ENCODE measurements at regions not wholly inside any gene's neighbourhood (a gene's known extent, or its start where the extent isn't known, plus 50 kb on each side); places are given as distances from the start of the nearest gene placed in this dataset.

DNA sequence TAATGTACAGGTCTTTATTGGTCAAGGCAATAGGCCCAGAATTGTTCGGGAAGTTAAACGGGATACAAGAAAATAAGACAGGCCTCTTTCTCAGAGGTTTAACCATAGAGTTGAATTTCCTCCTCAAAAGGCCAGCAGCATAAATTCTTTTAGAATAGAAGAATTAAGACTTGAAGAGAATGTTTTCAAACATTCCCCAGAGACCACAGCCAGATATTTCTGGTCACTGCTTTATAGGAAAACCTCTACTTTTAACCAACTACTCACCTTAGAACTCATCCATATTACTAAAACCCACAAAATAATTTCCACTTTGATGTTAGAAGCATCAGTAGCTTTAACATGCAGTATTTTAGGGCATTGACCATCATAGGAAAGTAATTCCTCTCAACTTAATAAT lies 317.9 kb downstream of the RAB28 start:
- Histone ChIP-seq H3K9ac (ENCODE audit: low read length) (no peak overlapping the region), H4K20me1 (ENCODE audit: insufficient read depth) (no peaks in the 10 kb centered on the region), H3K9me2 (ENCODE audit: insufficient read depth) (no peaks in the 10 kb centered on the region), H3K36me3 (ENCODE audit: control insufficient read depth in 1 of 2, insufficient read depth in 2 of 2, low read length in 2 of 2) (no peaks in the 10 kb centered on the region), H3K9me3 (ENCODE audit: control insufficient read depth in 1 of 2, insufficient read depth in 1 of 2, low read depth in 1 of 2, low read length in 2 of 2) (no peaks in the 10 kb centered on the region), H3K4me2 (ENCODE audit: low read length) (no peak overlapping the region), H3K27me3 (ENCODE audit: insufficient read depth, low read length) (no peaks in the 10 kb centered on the region), H2AFZ (ENCODE audit: low read depth, low read length, poor library complexity, severe bottlenecking) (no peak overlapping the region), H3K79me2 (ENCODE audit: insufficient read depth, low read length) (no peaks in the 10 kb centered on the region), H3K27ac (ENCODE audit: low read depth, low read length) (no peak overlapping the region), H3K4me3 (replicated peaks in 1 of 2; ENCODE audit: low read depth in 1 of 2, low read length in 2 of 2) (no peak overlapping the region), H3K4me1 (ENCODE audit: control insufficient read depth in 1 of 2, insufficient read depth in 2 of 2, low read length in 2 of 2) (no peaks in the 10 kb centered on the region)
- TF ChIP-seq EZH2 (IDR thresholded peaks at IDR 0.05) (no peak), ZNF274 (IDR thresholded peaks at IDR 0.05; ENCODE audit: low read depth, low read length) (no peak), YY1 (IDR thresholded peaks at IDR 0.05; ENCODE audit: extremely low read depth, insufficient replicate concordance, low read depth, low read length) (no peak)
- ChIA-PET POLR2A (no interaction called here), RAD21 (ENCODE audit: low non-redundant PET in 1 of 2, low total read pairs in 2 of 2, uncharacterized antibody in 2 of 2, unreplicated experiment in 2 of 2) (no interaction called here), CTCF (no interaction called here)
- no peak for DNase-seq (ENCODE audit: low read depth, low spot score)
- no TSS peak for BruUV-seq (replicated peaks)
- intact Hi-C loops (cut with micrococcal nuclease): no loop called here
- ATAC-seq: no peak

- no TSS peak for BruUV-seq (replicated peaks)
- H3K27me3 ChIP-seq (ENCODE audit: insufficient read depth, low read length): no peaks in the 10 kb centered on the region
- H3K9me2 ChIP-seq (ENCODE audit: insufficient read depth): no peaks in the 10 kb centered on the region
- H3K4me1 ChIP-seq (ENCODE audit: control insufficient read depth in 1 of 2, insufficient read depth in 2 of 2, low read length in 2 of 2): no peaks in the 10 kb centered on the region
- ChIA-PET POLR2A (no interaction called here), RAD21 (ENCODE audit: low non-redundant PET in 1 of 2, low total read pairs in 2 of 2, uncharacterized antibody in 2 of 2, unreplicated experiment in 2 of 2) (no interaction called here), CTCF (no interaction called here)
- H3K9ac ChIP-seq (ENCODE audit: low read length): no peak overlapping the region
- no peak overlapping the region for H3K4me3 ChIP-seq (replicated peaks in 1 of 2; ENCODE audit: low read depth in 1 of 2, low read length in 2 of 2)
- H3K9me3 ChIP-seq (ENCODE audit: control insufficient read depth in 1 of 2, insufficient read depth in 1 of 2, low read depth in 1 of 2, low read length in 2 of 2): no peaks in the 10 kb centered on the region
- no peak overlapping the region for H3K27ac ChIP-seq (ENCODE audit: low read depth, low read length)
- intact Hi-C loops (cut with micrococcal nuclease): no loop called here
- DNase-seq (ENCODE audit: low read depth, low spot score) (no peak), ATAC-seq (no peak)
- no peaks in the 10 kb centered on the region for H3K36me3 ChIP-seq (ENCODE audit: control insufficient read depth in 1 of 2, insufficient read depth in 2 of 2, low read length in 2 of 2)
- H3K4me2 ChIP-seq (ENCODE audit: low read length): no peak overlapping the region
- H2AFZ ChIP-seq (ENCODE audit: low read depth, low read length, poor library complexity, severe bottlenecking): no peak overlapping the region
- TF ChIP-seq, protein P1, sequence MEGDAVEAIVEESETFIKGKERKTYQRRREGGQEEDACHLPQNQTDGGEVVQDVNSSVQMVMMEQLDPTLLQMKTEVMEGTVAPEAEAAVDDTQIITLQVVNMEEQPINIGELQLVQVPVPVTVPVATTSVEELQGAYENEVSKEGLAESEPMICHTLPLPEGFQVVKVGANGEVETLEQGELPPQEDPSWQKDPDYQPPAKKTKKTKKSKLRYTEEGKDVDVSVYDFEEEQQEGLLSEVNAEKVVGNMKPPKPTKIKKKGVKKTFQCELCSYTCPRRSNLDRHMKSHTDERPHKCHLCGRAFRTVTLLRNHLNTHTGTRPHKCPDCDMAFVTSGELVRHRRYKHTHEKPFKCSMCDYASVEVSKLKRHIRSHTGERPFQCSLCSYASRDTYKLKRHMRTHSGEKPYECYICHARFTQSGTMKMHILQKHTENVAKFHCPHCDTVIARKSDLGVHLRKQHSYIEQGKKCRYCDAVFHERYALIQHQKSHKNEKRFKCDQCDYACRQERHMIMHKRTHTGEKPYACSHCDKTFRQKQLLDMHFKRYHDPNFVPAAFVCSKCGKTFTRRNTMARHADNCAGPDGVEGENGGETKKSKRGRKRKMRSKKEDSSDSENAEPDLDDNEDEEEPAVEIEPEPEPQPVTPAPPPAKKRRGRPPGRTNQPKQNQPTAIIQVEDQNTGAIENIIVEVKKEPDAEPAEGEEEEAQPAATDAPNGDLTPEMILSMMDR (IDR thresholded peaks at IDR 0.05 in 2 of 3, conservative IDR thresholded peaks at IDR 0.05 in 1 of 3; ENCODE audit: borderline replicate concordance in 1 of 3, insufficient read depth in 1 of 3, low read depth in 2 of 3, low read length in 2 of 3): no peak
- no peak for TF ChIP-seq ELF1 (IDR thresholded peaks at IDR 0.05; ENCODE audit: borderline replicate concordance, low read depth)
- TF ChIP-seq POLR2A (IDR thresholded peaks at IDR 0.05; ENCODE audit: borderline replicate concordance, extremely low read depth, insufficient read depth, insufficient read length): no peak
- no peak for TF ChIP-seq ZFX (IDR thresholded peaks at IDR 0.05)
- TF ChIP-seq, protein P2, sequence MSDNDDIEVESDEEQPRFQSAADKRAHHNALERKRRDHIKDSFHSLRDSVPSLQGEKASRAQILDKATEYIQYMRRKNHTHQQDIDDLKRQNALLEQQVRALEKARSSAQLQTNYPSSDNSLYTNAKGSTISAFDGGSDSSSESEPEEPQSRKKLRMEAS (IDR thresholded peaks at IDR 0.05): no peak
- TF ChIP-seq FOSL1 (IDR thresholded peaks at IDR 0.05; ENCODE audit: low read depth): no peak
- TF ChIP-seq RAD21 (IDR thresholded peaks at IDR 0.05; ENCODE audit: low read depth): no peak
- no peak for TF ChIP-seq CBX3 (IDR thresholded peaks at IDR 0.05; ENCODE audit: low read depth)
- no peak for TF ChIP-seq SIN3A (IDR thresholded peaks at IDR 0.05; ENCODE audit: low read depth)
- TF ChIP-seq SP1 (IDR thresholded peaks at IDR 0.05; ENCODE audit: low read depth): no peak
- TF ChIP-seq EGR1 (IDR thresholded peaks at IDR 0.05; ENCODE audit: low read depth): no peak
- TF ChIP-seq YY1 (IDR thresholded peaks at IDR 0.05; ENCODE audit: extremely low read depth, insufficient replicate concordance, low read depth, low read length): no peak
- TF ChIP-seq CEBPB (IDR thresholded peaks at IDR 0.05; ENCODE audit: low read depth): no peak
- TF ChIP-seq, protein P3, sequence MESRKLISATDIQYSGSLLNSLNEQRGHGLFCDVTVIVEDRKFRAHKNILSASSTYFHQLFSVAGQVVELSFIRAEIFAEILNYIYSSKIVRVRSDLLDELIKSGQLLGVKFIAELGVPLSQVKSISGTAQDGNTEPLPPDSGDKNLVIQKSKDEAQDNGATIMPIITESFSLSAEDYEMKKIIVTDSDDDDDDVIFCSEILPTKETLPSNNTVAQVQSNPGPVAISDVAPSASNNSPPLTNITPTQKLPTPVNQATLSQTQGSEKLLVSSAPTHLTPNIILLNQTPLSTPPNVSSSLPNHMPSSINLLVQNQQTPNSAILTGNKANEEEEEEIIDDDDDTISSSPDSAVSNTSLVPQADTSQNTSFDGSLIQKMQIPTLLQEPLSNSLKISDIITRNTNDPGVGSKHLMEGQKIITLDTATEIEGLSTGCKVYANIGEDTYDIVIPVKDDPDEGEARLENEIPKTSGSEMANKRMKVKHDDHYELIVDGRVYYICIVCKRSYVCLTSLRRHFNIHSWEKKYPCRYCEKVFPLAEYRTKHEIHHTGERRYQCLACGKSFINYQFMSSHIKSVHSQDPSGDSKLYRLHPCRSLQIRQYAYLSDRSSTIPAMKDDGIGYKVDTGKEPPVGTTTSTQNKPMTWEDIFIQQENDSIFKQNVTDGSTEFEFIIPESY (IDR thresholded peaks at IDR 0.05; ENCODE audit: extremely low read depth, insufficient replicate concordance, low read length): no peak
- no peak for TF ChIP-seq SRF (IDR thresholded peaks at IDR 0.05; ENCODE audit: low read depth)
- no peak for TF ChIP-seq EZH2 (IDR thresholded peaks at IDR 0.05)
- no peak for TF ChIP-seq ZNF274 (IDR thresholded peaks at IDR 0.05; ENCODE audit: low read depth, low read length)
- H3K79me2 ChIP-seq (ENCODE audit: insufficient read depth, low read length): no peaks in the 10 kb centered on the region
- H4K20me1 ChIP-seq (ENCODE audit: insufficient read depth): no peaks in the 10 kb centered on the region
Observed at GRCh38 chr4:13164783-13165331, 319.3 kb downstream of the RAB28 start.
